ENCODE measurements at regions not wholly inside any gene's neighbourhood (a gene's known extent, or its start where the extent isn't known, plus 50 kb on each side); places are given as distances from the start of the nearest gene placed in this dataset.

GRCh38 chr11:14579646-14580045, 59.5 kb upstream of the PSMA1 start:
- Histone ChIP-seq H3K4me1 (ENCODE audit: low read length) (peaks cover 8% of the 10 kb centered on the region), H3K36me3 (replicated peaks; ENCODE audit: low read depth, low read length) (no peaks in the 10 kb centered on the region), H4K20me1 (ENCODE audit: insufficient read depth, low read length) (no peaks in the 10 kb centered on the region), H3K79me2 (ENCODE audit: low read length) (no peaks in the 10 kb centered on the region), H3K27ac (ENCODE audit: low read length) (no peak overlapping the region), H3K9me3 (ENCODE audit: insufficient read depth, low read length) (no peaks in the 10 kb centered on the region), H2AFZ (ENCODE audit: low read depth, low read length) (no peak overlapping the region), H3K27me3 (ENCODE audit: low read depth, low read length) (no peaks in the 10 kb centered on the region), H3K4me3 (ENCODE audit: low read length) (no peak overlapping the region), H3K4me2 (ENCODE audit: low read length) (no peak overlapping the region), H3K9ac (ENCODE audit: low read length) (no peak overlapping the region)
- TF ChIP-seq EZH2phosphoT487 (IDR thresholded peaks at IDR 0.05; ENCODE audit: low read depth) = no peak
- TF ChIP-seq, protein P1, sequence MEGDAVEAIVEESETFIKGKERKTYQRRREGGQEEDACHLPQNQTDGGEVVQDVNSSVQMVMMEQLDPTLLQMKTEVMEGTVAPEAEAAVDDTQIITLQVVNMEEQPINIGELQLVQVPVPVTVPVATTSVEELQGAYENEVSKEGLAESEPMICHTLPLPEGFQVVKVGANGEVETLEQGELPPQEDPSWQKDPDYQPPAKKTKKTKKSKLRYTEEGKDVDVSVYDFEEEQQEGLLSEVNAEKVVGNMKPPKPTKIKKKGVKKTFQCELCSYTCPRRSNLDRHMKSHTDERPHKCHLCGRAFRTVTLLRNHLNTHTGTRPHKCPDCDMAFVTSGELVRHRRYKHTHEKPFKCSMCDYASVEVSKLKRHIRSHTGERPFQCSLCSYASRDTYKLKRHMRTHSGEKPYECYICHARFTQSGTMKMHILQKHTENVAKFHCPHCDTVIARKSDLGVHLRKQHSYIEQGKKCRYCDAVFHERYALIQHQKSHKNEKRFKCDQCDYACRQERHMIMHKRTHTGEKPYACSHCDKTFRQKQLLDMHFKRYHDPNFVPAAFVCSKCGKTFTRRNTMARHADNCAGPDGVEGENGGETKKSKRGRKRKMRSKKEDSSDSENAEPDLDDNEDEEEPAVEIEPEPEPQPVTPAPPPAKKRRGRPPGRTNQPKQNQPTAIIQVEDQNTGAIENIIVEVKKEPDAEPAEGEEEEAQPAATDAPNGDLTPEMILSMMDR (IDR thresholded peaks at IDR 0.05; ENCODE audit: low read depth, low read length) = no peak

DNA sequence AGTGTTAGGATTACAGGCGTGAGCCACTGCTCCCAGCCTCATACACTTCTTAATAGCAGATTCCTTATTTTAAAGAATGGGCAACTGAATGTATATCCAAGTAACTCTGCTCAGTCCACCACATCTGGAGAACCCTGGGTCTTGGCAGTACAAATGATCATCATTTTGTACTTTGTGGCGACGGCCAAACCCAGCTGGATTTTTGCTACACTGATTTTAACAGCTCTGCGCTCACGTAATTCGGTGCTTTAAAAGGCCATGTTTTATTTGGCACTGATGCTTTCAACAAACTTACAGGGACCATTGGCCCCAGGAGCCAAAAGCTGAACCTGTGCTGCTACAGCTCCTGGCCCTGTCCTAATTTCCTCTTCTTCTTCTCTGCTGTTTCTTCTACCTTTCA, 60.8 kb upstream of the PDE3B start:
- Histone ChIP-seq H3K27me3 (ENCODE audit: low read depth, low read length) (no peaks in the 10 kb centered on the region), H3K4me2 (ENCODE audit: low read length) (no peak overlapping the region), H3K36me3 (replicated peaks; ENCODE audit: low read depth, low read length) (no peaks in the 10 kb centered on the region), H3K4me1 (ENCODE audit: low read length) (peaks cover 8% of the 10 kb centered on the region), H3K4me3 (ENCODE audit: low read length) (no peak overlapping the region), H4K20me1 (ENCODE audit: insufficient read depth, low read length) (no peaks in the 10 kb centered on the region), H3K9me3 (ENCODE audit: insufficient read depth, low read length) (no peaks in the 10 kb centered on the region), H3K27ac (ENCODE audit: low read length) (no peak overlapping the region), H3K9ac (ENCODE audit: low read length) (no peak overlapping the region), H2AFZ (ENCODE audit: low read depth, low read length) (no peak overlapping the region), H3K79me2 (ENCODE audit: low read length) (no peaks in the 10 kb centered on the region)
- TF ChIP-seq, protein P1 (IDR thresholded peaks at IDR 0.05; ENCODE audit: low read depth, low read length) = no peak
- TF ChIP-seq EZH2phosphoT487 (IDR thresholded peaks at IDR 0.05; ENCODE audit: low read depth) = no peak

DNA sequence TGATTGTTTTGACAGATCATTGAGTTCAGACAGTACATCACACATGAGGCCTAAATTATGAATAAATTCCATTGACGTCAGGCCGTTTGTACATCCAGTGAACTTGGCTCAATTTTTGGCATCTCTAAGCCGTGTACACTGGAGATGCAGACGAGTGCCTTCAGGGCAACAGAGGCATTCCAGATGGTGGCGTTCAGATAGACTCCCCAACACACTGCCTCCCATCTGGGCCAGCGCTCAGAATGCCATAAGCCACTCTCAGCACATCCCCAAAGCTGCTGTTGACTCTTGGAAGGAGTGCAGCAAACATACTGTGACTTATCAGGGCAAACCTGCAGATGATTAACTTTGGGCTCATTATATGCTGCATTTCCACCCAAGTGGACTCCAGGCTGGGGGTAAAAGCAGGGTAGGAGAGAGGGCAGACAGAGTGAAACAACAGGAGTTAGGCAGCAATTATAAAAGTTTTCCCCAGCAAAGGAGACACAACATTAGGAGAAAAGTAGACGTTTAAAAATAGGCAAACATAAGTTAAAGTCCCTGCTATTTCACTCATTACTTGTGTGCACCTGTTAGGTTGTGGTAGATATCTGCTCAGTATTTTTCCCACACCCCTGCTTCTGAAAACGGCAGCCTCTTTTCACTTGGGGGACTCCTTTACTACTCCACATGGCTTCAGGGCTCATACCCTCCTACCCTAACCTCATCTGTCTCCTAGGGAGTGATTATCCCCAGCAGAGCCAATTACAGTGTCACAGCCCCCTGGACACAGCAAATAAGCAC, 60.2 kb upstream of the PDE3B start:
- Histone ChIP-seq H3K27ac (ENCODE audit: low read length) (no peak overlapping the region), H3K4me1 (ENCODE audit: low read length) (peaks cover 4% of the 10 kb centered on the region)
- TF ChIP-seq, protein P1 (IDR thresholded peaks at IDR 0.05; ENCODE audit: low read depth, low read length) = no peak
- TF ChIP-seq EZH2phosphoT487 (IDR thresholded peaks at IDR 0.05; ENCODE audit: low read depth) = no peak

DNA sequence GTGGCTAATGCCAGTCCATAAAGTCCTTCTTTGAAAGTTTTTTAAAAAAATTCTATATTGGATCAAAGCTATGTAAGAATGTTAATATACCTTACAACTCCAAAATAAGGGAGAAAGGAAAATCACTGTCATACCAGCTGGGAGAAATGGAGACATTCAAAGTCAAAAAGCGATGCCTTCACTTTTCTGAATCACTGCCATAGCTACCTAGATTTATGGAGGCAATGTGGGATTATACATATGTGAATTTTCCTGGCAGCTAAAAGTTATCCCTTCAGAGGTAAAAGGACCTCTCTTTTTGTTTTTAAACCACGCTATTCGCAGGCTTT, 59.6 kb upstream of the PDE3B start:
- no peaks in the 10 kb centered on the region for H3K4me1 ChIP-seq (ENCODE audit: low read length)
- H3K4me2 ChIP-seq (ENCODE audit: low read length) = no peak overlapping the region
- H4K20me1 ChIP-seq (ENCODE audit: insufficient read depth, low read length) = no peaks in the 10 kb centered on the region
- TF ChIP-seq, protein P1 (IDR thresholded peaks at IDR 0.05; ENCODE audit: low read depth, low read length) = no peak
- no peak for TF ChIP-seq EZH2phosphoT487 (IDR thresholded peaks at IDR 0.05; ENCODE audit: low read depth)
- H3K27me3 ChIP-seq (ENCODE audit: low read depth, low read length) = no peaks in the 10 kb centered on the region
- H3K36me3 ChIP-seq (replicated peaks; ENCODE audit: low read depth, low read length) = no peaks in the 10 kb centered on the region
- H3K79me2 ChIP-seq (ENCODE audit: low read length) = no peaks in the 10 kb centered on the region
- no peak overlapping the region for H3K9ac ChIP-seq (ENCODE audit: low read length)
- no peak overlapping the region for H3K27ac ChIP-seq (ENCODE audit: low read length)
- no peak overlapping the region for H2AFZ ChIP-seq (ENCODE audit: low read depth, low read length)
- no peaks in the 10 kb centered on the region for H3K9me3 ChIP-seq (ENCODE audit: insufficient read depth, low read length)
- no peak overlapping the region for H3K4me3 ChIP-seq (ENCODE audit: low read length)

More for the DNA sequence above, 60.2 kb upstream of the PDE3B start:
- no peaks in the 10 kb centered on the region for H3K9me3 ChIP-seq (ENCODE audit: insufficient read depth, low read length)
- H3K4me3 ChIP-seq (ENCODE audit: low read length) = no peak overlapping the region
- H4K20me1 ChIP-seq (ENCODE audit: insufficient read depth, low read length) = no peaks in the 10 kb centered on the region
- no peak overlapping the region for H3K4me2 ChIP-seq (ENCODE audit: low read length)
- H3K9ac ChIP-seq (ENCODE audit: low read length) = no peak overlapping the region
- H3K27me3 ChIP-seq (ENCODE audit: low read depth, low read length) = no peaks in the 10 kb centered on the region
- no peak overlapping the region for H2AFZ ChIP-seq (ENCODE audit: low read depth, low read length)
- no peaks in the 10 kb centered on the region for H3K36me3 ChIP-seq (replicated peaks; ENCODE audit: low read depth, low read length)
- no peaks in the 10 kb centered on the region for H3K79me2 ChIP-seq (ENCODE audit: low read length)
